Tibial nerve (tissue), 3 donors: ENCODE measurements at regions not wholly inside any gene's neighbourhood (a gene's known extent, or its start where the extent isn't known, plus 50 kb on each side); places are given as distances from the start of the nearest gene placed in this dataset.

Source experiments
- POLR2A ChIP-seq, 2 donors: fragments of 450-650 bp; IDR thresholded peaks; one replicate each; pipeline ENCODE4 v1.6.1; 2017; ENCODE audit warnings: antibody characterized with exemption in 2 of 2, mild to moderate bottlenecking in 2 of 2, moderate library complexity in 2 of 2
- TF ChIP-seq, protein P1 (sequence below), 5 experiments: fragments of 200-600 bp in 3 of 5; fragments of 450-650 bp in 2 of 5; sonication (generic) in 3 of 5; IDR thresholded peaks; one replicate each; pipeline ENCODE4 v1.5.1; 2016 to 2019; ENCODE audit warnings: antibody characterized with exemption in 5 of 5, mild to moderate bottlenecking in 3 of 5, moderate library complexity in 2 of 5

DNA sequence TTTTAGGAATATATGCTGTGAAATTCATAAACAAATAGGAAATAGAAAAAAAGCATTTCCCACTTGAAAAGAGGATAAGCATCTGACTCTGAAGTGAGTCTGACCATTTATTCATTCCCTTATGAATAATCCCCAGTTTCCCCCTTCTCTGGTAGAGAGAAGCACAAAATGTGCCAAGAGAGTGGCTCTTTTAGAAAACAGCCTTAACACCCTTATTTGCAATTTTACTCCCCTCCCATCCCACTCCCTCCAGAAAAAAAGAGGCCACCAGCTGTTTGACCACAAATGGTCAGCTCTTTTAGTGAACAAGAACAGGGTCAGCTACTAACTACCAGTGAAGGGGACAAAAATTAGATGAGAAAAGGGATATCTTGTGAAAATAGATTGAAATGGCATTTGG is 184.5 kb upstream of the ADAMTS9 start:
- TF ChIP-seq, protein P1, sequence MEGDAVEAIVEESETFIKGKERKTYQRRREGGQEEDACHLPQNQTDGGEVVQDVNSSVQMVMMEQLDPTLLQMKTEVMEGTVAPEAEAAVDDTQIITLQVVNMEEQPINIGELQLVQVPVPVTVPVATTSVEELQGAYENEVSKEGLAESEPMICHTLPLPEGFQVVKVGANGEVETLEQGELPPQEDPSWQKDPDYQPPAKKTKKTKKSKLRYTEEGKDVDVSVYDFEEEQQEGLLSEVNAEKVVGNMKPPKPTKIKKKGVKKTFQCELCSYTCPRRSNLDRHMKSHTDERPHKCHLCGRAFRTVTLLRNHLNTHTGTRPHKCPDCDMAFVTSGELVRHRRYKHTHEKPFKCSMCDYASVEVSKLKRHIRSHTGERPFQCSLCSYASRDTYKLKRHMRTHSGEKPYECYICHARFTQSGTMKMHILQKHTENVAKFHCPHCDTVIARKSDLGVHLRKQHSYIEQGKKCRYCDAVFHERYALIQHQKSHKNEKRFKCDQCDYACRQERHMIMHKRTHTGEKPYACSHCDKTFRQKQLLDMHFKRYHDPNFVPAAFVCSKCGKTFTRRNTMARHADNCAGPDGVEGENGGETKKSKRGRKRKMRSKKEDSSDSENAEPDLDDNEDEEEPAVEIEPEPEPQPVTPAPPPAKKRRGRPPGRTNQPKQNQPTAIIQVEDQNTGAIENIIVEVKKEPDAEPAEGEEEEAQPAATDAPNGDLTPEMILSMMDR (IDR thresholded peaks at IDR 0.05) = no peak
- no peak for TF ChIP-seq POLR2A (IDR thresholded peaks at IDR 0.05)
